Lung microvascular endothelial cell (primary cell): ENCODE measurements at regions not wholly inside any gene's neighbourhood (a gene's known extent, or its start where the extent isn't known, plus 50 kb on each side); places are given as distances from the start of the nearest gene placed in this dataset.
A peak's percentile ranks its signal among the peaks of the same experiment; 100 is the strongest.

Experiments used
- DNase-seq, 2 donors: peaks; one replicate each; pipeline versions ENCODE4 v3.0.0 to v3.0.0-alpha.2; 2010; ENCODE audit warnings: low read depth in 2 of 2

- DNase-seq, result no peak
Observed at GRCh38 chr1:47554082-47554481, 116.2 kb downstream of the FOXD2 start.

- no peak for DNase-seq
Observed at GRCh38 chr1:47554901-47555300, 117.1 kb downstream of the FOXD2 start.

- DNase-seq, result no peak
Observed at GRCh38 chr1:47555306-47555705, 117.5 kb downstream of the FOXD2 start.

GRCh38 chr1:47555841-47556560, 118.2 kb downstream of the FOXD2 start:
- no peak for DNase-seq

- no peak for DNase-seq
Observed at GRCh38 chr1:47557066-47557465, 119.2 kb downstream of the FOXD2 start.

- DNase-seq, result peak in 1 of 2 donors; percentile 45
Observed at GRCh38 chr1:47558601-47559593, 121.1 kb downstream of the FOXD2 start.

- DNase-seq, result no peak
Observed at GRCh38 chr1:47559944-47560695, 122.3 kb downstream of the FOXD2 start.

- no peak for DNase-seq
Observed at GRCh38 chr1:47561523-47562007, 123.7 kb downstream of the FOXD2 start.

- no peak for DNase-seq
Observed at GRCh38 chr1:47562147-47562546, 124.3 kb downstream of the FOXD2 start.

- DNase-seq, result no peak
Observed at GRCh38 chr1:47562799-47563198, 125.0 kb downstream of the FOXD2 start.

- DNase-seq, result no peak
Observed at GRCh38 chr1:47563201-47563600, 125.4 kb downstream of the FOXD2 start.

GRCh38 chr1:47564570-47564969, 126.7 kb downstream of the FOXD2 start:
- DNase-seq, result no peak

GRCh38 chr1:47565092-47565491, 127.2 kb downstream of the FOXD2 start:
- no peak for DNase-seq

GRCh38 chr1:47565676-47566075, 127.8 kb downstream of the FOXD2 start:
- DNase-seq, result no peak

- DNase-seq, result peak; percentile 57 to 79
Observed at GRCh38 chr1:47568763-47569162, 130.9 kb downstream of the FOXD2 start.

GRCh38 chr1:47569261-47569660, 131.4 kb downstream of the FOXD2 start:
- no peak for DNase-seq

GRCh38 chr1:47569681-47570470, 132.0 kb downstream of the FOXD2 start:
- DNase-seq, result peak in 1 of 2 donors; percentile 96

- DNase-seq, result no peak
Observed at GRCh38 chr1:47571161-47571560, 133.3 kb downstream of the FOXD2 start.

GRCh38 chr1:47571952-47572351, 134.1 kb downstream of the FOXD2 start:
- no peak for DNase-seq

GRCh38 chr1:47572731-47573430, 135.0 kb downstream of the FOXD2 start:
- no peak for DNase-seq
